ENCODE measurements at regions not wholly inside any gene's neighbourhood (a gene's known extent, or its start where the extent isn't known, plus 50 kb on each side); places are given as distances from the start of the nearest gene placed in this dataset.

GRCh38 chr13:61592489-61592888 lies 176.8 kb upstream of the PCDH20 start:
- TF ChIP-seq CTCF (conservative IDR thresholded peaks at IDR 0.05): no peak
- no CpG with 5 or more reads among the region's 2 CpGs for WGBS (ENCODE audit: extremely low coverage, insufficient read length, low lambda C conversion rate)

More at GRCh38 chr13:61592489-61592888, 176.8 kb upstream of the PCDH20 start:
- no peaks in the 10 kb centered on the region for H3K27me3 ChIP-seq (ENCODE audit: insufficient read depth, low read length)
- no peaks in the 10 kb centered on the region for H3K4me1 Mint-ChIP-seq
- no peaks in the 10 kb centered on the region for H3K79me2 ChIP-seq (ENCODE audit: insufficient read depth, low read length)
- no peaks in the 10 kb centered on the region for H3K9me3 Mint-ChIP-seq
- H3K23me2 ChIP-seq (ENCODE audit: insufficient read length, low read depth, low read length, poor library complexity, severe bottlenecking): no peaks in the 10 kb centered on the region
- no peak overlapping the region for H3K4me2 ChIP-seq (ENCODE audit: insufficient read depth, insufficient read length, low read length)
- H3K23ac ChIP-seq (ENCODE audit: insufficient read length, low read depth, low read length): no peak overlapping the region
- no peak overlapping the region for H3K9ac ChIP-seq (ENCODE audit: extremely low read depth, insufficient read length, low read length)
- no peak overlapping the region for H3K56ac ChIP-seq (ENCODE audit: insufficient read length, low read depth, low read length)
- H4K5ac ChIP-seq (ENCODE audit: insufficient read length, low read depth, low read length): no peak overlapping the region
- no peaks in the 10 kb centered on the region for H3K9me3 ChIP-seq (ENCODE audit: control insufficient read depth, low read depth, low read length)
- H2BK12ac ChIP-seq (ENCODE audit: insufficient read length, low read depth, low read length): no peak overlapping the region
- DNase-seq: no peak
- no peak overlapping the region for H3K4ac ChIP-seq (ENCODE audit: low read depth, low read length)
- no peak overlapping the region for H3K18ac ChIP-seq (ENCODE audit: insufficient read length, low read depth, low read length)
- no peak overlapping the region for H4K91ac ChIP-seq (ENCODE audit: insufficient read length, low read depth, low read length)
- H4K20me1 ChIP-seq (ENCODE audit: control insufficient read depth, insufficient read depth, insufficient read length): no peaks in the 10 kb centered on the region
- no peak overlapping the region for H2BK20ac ChIP-seq (ENCODE audit: low read depth, low read length, poor library complexity, severe bottlenecking)
- H3K27me3 Mint-ChIP-seq (ENCODE audit: low read depth): no peaks in the 10 kb centered on the region
- H2BK15ac ChIP-seq (ENCODE audit: low read depth, low read length): no peak overlapping the region
- no peak overlapping the region for H3T11ph ChIP-seq (ENCODE audit: low read length)
- H2BK5ac ChIP-seq (ENCODE audit: insufficient read length, low read length): no peak overlapping the region
- H3K36me3 Mint-ChIP-seq (ENCODE audit: insufficient read depth in 1 of 3, low read depth in 3 of 3): no peaks in the 10 kb centered on the region
- no peak overlapping the region for H2BK120ac ChIP-seq (ENCODE audit: low read depth, low read length, poor library complexity, severe bottlenecking)
- H3K79me1 ChIP-seq (ENCODE audit: insufficient read depth, low read depth, low read length, poor library complexity, severe bottlenecking): no peaks in the 10 kb centered on the region
- H3K4me1 ChIP-seq (ENCODE audit: insufficient read depth, low read length): no peaks in the 10 kb centered on the region
- H3K4me3 Mint-ChIP-seq: no peak overlapping the region
- H3K14ac ChIP-seq (ENCODE audit: insufficient read depth, low read length): no peak overlapping the region
- no peak overlapping the region for H4K8ac ChIP-seq (replicated peaks; ENCODE audit: insufficient read length, low read depth, low read length)
- no peak overlapping the region for H2AK5ac ChIP-seq (ENCODE audit: insufficient read length, low read length)
- H3K27ac ChIP-seq (ENCODE audit: insufficient read length, low read depth, low read length): no peak overlapping the region
- H2AFZ ChIP-seq (ENCODE audit: low read length): no peak overlapping the region
- H3K27ac Mint-ChIP-seq: no peak overlapping the region
